ENCODE measurements at regions not wholly inside any gene's neighbourhood (a gene's known extent, or its start where the extent isn't known, plus 50 kb on each side); places are given as distances from the start of the nearest gene placed in this dataset.

DNA sequence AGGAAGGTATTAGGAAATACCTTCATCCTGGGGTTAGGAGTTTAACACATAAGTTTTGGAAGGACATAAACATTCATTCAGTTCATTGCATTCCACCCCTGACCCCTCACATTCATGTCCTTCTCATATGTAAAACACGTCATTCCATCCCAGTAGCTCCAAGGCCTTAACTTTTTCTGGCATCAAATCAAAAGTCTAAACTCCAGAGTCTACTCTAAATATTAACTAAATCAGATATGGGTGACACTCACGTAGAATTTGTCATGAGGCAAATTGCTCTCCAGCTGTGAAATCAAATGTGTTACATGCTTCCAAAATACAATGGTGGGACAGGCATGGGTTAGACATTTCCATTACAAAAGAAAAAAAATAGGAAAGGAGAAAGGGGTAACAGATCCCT lies 298.2 kb upstream of the LRRC7 start:
- Mint-ChIP-seq H3K4me3 (no peak overlapping the region), H3K9me3 (ENCODE audit: insufficient read depth) (no peaks in the 10 kb centered on the region), H3K4me1 (ENCODE audit: low read depth) (no peaks in the 10 kb centered on the region), H3K27me3 (ENCODE audit: low read depth) (no peaks in the 10 kb centered on the region), H3K27ac (no peak overlapping the region), H3K36me3 (ENCODE audit: low read depth) (no peaks in the 10 kb centered on the region)
- no peak for DNase-seq
- no peak for ATAC-seq
- POLR2A ChIA-PET = no interaction called here
- CTCF ChIA-PET = no interaction called here

DNA sequence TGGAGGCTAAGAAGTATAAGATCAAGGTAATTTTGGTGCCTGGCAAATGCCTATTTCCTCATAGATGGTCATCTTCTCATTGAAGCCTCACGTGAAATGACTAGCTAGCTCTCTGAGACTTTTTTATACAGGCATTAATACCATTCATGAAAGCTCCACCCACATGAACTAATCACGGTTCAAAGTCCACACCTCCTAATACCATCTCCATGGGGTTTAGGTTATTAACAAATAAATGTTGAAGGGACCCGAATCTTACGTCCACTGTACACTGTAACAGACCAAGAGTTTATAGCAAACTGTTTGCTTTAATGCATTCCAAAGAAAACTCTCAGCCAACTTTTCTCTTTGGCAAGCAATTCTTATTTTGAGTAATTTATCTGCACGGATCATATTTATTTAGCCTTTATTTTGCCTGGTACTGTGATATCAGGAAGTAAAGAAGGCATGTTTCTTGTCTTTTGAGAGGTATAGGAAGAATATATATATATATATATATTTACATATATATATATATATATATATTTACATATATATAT lies 296.1 kb upstream of the LRRC7 start:
- CTCF ChIA-PET = no interaction called here
- H3K4me3 Mint-ChIP-seq = no peak overlapping the region
- ATAC-seq = no peak

DNA sequence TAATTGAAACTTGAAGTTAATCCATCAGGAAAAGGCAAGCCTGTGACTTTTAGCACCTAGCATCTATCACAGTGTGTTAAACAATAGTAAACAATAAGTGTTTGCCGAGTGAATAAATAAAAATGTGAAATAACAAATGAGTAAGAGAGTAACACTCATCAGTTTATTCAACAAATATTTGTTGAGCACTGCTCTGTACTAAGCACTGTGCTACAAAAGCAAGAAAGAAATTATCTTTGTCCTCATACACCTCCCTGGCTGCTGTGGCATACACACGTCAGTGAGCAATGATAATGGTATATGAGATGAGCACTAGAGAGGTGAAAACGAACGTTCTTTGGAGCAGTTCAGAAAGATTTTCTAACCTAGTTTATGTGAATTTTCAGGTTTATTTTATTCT lies 295.0 kb upstream of the LRRC7 start:
- CTCF ChIA-PET = no interaction called here
- POLR2A ChIA-PET = no interaction called here
- Mint-ChIP-seq H3K27me3 (ENCODE audit: low read depth) (no peaks in the 10 kb centered on the region), H3K27ac (no peak overlapping the region), H3K36me3 (ENCODE audit: low read depth) (no peaks in the 10 kb centered on the region), H3K4me3 (no peak overlapping the region), H3K4me1 (ENCODE audit: low read depth) (no peaks in the 10 kb centered on the region), H3K9me3 (ENCODE audit: insufficient read depth) (no peaks in the 10 kb centered on the region)
- DNase-seq (no peak), ATAC-seq (no peak)

More for the DNA sequence above, 296.1 kb upstream of the LRRC7 start:
- Mint-ChIP-seq H3K4me1 (ENCODE audit: low read depth) (no peaks in the 10 kb centered on the region), H3K9me3 (ENCODE audit: insufficient read depth) (no peaks in the 10 kb centered on the region), H3K27ac (no peak overlapping the region), H3K36me3 (ENCODE audit: low read depth) (no peaks in the 10 kb centered on the region), H3K27me3 (ENCODE audit: low read depth) (no peaks in the 10 kb centered on the region)
- POLR2A ChIA-PET = no interaction called here
- no peak for DNase-seq

DNA sequence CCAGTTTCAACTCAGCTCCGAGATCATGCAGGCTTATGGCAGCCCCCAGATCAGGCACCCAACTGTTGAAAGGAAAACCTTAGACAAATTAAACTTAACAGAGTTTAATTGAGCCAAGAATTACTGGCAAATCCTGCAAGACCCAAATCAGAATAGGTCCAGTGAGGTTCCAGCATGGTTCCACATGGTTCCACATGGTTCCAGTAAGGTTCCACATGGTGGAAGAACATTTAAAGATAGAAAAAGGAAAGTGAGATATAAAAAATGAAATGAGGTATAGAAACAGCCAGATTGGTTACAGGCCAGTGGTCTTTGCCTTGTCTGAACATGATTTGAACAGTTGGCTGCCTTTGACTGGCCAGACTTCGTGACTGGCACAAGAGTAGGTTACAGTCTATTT lies 288.8 kb upstream of the LRRC7 start:
- POLR2A ChIA-PET = no interaction called here
- DNase-seq (no peak), ATAC-seq (no peak)
- H3K9me3 Mint-ChIP-seq (ENCODE audit: insufficient read depth) = no peaks in the 10 kb centered on the region
- no peaks in the 10 kb centered on the region for H3K36me3 Mint-ChIP-seq (ENCODE audit: low read depth)
- H3K27ac Mint-ChIP-seq = no peak overlapping the region
- H3K27me3 Mint-ChIP-seq (ENCODE audit: low read depth) = no peaks in the 10 kb centered on the region
- no peaks in the 10 kb centered on the region for H3K4me1 Mint-ChIP-seq (ENCODE audit: low read depth)
- no peak overlapping the region for H3K4me3 Mint-ChIP-seq
- CTCF ChIA-PET = no interaction called here

DNA sequence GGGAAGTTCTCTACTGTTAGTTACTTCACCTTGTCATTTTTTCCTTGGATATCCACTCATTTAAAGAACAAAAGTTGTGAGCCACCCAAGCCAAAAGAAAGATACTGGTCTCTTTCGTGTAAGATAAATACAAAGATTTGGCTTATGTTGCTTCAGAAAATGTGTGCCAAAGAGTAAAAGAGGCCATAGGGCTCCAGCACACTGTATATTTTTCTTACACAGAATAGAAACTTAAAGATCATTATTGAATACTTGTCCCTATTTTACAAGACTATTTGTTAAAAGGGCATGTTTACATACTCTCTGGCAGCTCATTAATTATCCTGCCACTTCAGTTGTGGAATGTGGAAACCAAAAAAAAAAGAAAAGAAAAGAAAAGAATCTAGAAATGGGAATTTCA lies 284.2 kb upstream of the LRRC7 start:
- POLR2A ChIA-PET = no interaction called here
- H3K9me3 Mint-ChIP-seq (ENCODE audit: insufficient read depth) = no peaks in the 10 kb centered on the region
- DNase-seq (no peak), ATAC-seq (no peak)
- no peak overlapping the region for H3K4me3 Mint-ChIP-seq
- no peaks in the 10 kb centered on the region for H3K27me3 Mint-ChIP-seq (ENCODE audit: low read depth)
- H3K4me1 Mint-ChIP-seq (ENCODE audit: low read depth) = no peaks in the 10 kb centered on the region
- no peak overlapping the region for H3K27ac Mint-ChIP-seq
- no peaks in the 10 kb centered on the region for H3K36me3 Mint-ChIP-seq (ENCODE audit: low read depth)
- CTCF ChIA-PET = no interaction called here

- DNase-seq (no peak), ATAC-seq (no peak)
- POLR2A ChIA-PET = no interaction called here
- Mint-ChIP-seq H3K9me3 (ENCODE audit: insufficient read depth) (no peaks in the 10 kb centered on the region), H3K4me3 (no peak overlapping the region), H3K4me1 (ENCODE audit: low read depth) (no peaks in the 10 kb centered on the region), H3K27ac (no peak overlapping the region), H3K36me3 (ENCODE audit: low read depth) (no peaks in the 10 kb centered on the region), H3K27me3 (ENCODE audit: low read depth) (no peaks in the 10 kb centered on the region)
- CTCF ChIA-PET = no interaction called here
Measured at GRCh38 chr1:69284508-69284907, 283.2 kb upstream of the LRRC7 start.

GRCh38 chr1:69288416-69288815 lies 279.3 kb upstream of the LRRC7 start:
- Mint-ChIP-seq H3K27ac (no peak overlapping the region), H3K9me3 (ENCODE audit: insufficient read depth) (no peaks in the 10 kb centered on the region), H3K4me3 (no peak overlapping the region), H3K27me3 (ENCODE audit: low read depth) (no peaks in the 10 kb centered on the region), H3K36me3 (ENCODE audit: low read depth) (no peaks in the 10 kb centered on the region), H3K4me1 (ENCODE audit: low read depth) (no peaks in the 10 kb centered on the region)
- ATAC-seq = no peak
- POLR2A ChIA-PET = no interaction called here
- DNase-seq = no peak
- CTCF ChIA-PET = no interaction called here

GRCh38 chr1:69290291-69290690 lies 277.4 kb upstream of the LRRC7 start:
- Mint-ChIP-seq H3K27me3 (ENCODE audit: low read depth) (no peaks in the 10 kb centered on the region), H3K4me1 (ENCODE audit: low read depth) (no peaks in the 10 kb centered on the region), H3K36me3 (ENCODE audit: low read depth) (no peaks in the 10 kb centered on the region), H3K9me3 (ENCODE audit: insufficient read depth) (no peaks in the 10 kb centered on the region), H3K27ac (no peak overlapping the region), H3K4me3 (no peak overlapping the region)
- POLR2A ChIA-PET = no interaction called here
- no peak for ATAC-seq
- DNase-seq = no peak
- CTCF ChIA-PET = no interaction called here

DNA sequence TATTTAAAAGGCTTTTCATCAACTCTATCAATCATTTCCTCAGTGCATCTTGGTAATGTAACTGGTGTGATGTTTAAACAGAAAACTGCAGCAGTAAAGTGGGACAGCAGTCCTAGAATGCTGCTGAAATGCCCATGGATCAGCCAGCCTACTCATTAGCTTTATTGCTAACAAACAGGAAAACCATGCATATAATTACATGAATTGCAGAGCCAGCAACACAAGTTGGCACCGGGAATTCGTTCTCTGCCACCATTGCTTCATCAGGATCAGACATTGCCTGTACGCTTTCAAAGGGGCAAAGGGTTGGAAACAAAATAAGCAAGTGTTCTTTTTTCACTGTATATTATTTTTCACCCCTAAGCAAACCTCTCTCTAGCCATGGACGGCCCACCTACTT lies 276.2 kb upstream of the LRRC7 start:
- ChIA-PET POLR2A (no interaction called here), CTCF (no interaction called here)
- Mint-ChIP-seq H3K9me3 (ENCODE audit: insufficient read depth) (no peaks in the 10 kb centered on the region), H3K36me3 (ENCODE audit: low read depth) (no peaks in the 10 kb centered on the region), H3K4me3 (no peak overlapping the region), H3K27me3 (ENCODE audit: low read depth) (no peaks in the 10 kb centered on the region), H3K4me1 (ENCODE audit: low read depth) (no peaks in the 10 kb centered on the region), H3K27ac (no peak overlapping the region)
- DNase-seq (no peak), ATAC-seq (no peak)

DNA sequence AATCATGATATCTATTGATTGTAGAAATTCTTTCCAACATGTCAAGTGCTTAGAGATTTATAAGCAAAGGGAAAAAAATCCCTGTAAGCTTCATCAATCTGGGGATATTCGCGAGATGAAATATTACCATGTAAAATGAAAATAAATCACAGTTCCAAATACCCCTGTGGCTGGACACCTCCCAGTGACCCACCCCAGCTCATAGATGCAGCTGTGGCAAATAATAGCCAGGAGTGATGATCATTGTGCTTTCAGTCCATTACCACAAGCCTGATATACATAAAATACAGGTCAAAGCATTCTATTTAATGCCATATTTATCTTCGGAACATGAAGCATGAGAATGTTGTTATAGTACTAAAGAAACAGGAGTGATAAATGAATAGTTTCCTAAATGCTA lies 274.9 kb upstream of the LRRC7 start:
- Mint-ChIP-seq H3K4me1 (ENCODE audit: low read depth) (no peaks in the 10 kb centered on the region), H3K4me3 (no peak overlapping the region), H3K27me3 (ENCODE audit: low read depth) (no peaks in the 10 kb centered on the region), H3K36me3 (ENCODE audit: low read depth) (no peaks in the 10 kb centered on the region), H3K27ac (no peak overlapping the region), H3K9me3 (ENCODE audit: insufficient read depth) (no peaks in the 10 kb centered on the region)
- POLR2A ChIA-PET = no interaction called here
- CTCF ChIA-PET = no interaction called here
- ATAC-seq = no peak
- no peak for DNase-seq

DNA sequence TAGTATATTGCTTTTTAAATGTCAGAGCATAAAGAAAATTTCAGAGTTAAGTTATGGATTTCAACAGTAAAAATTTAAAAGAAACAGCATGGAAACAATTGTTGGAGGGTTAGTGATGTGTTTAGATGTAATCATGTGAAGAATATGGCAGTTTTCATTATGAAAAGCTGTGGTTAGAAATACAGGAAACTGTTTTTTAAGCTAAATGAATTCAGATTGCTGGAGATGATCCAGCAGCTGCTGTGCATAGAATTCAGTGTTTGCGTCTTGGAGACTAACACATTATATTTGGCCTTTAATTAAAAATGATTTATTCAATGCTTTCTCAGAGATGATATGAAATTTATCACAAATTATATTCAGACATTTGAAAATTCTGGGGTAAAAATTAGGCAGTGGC lies 273.6 kb upstream of the LRRC7 start:
- Mint-ChIP-seq H3K27ac (no peak overlapping the region), H3K4me1 (ENCODE audit: low read depth) (no peaks in the 10 kb centered on the region), H3K9me3 (ENCODE audit: insufficient read depth) (no peaks in the 10 kb centered on the region), H3K4me3 (no peak overlapping the region), H3K27me3 (ENCODE audit: low read depth) (no peaks in the 10 kb centered on the region), H3K36me3 (ENCODE audit: low read depth) (no peaks in the 10 kb centered on the region)
- CTCF ChIA-PET = no interaction called here
- DNase-seq (no peak), ATAC-seq (no peak)
- POLR2A ChIA-PET = no interaction called here

- CTCF ChIA-PET = no interaction called here
- Mint-ChIP-seq H3K9me3 (ENCODE audit: insufficient read depth) (no peaks in the 10 kb centered on the region), H3K4me3 (no peak overlapping the region), H3K27me3 (ENCODE audit: low read depth) (no peaks in the 10 kb centered on the region), H3K4me1 (ENCODE audit: low read depth) (no peaks in the 10 kb centered on the region), H3K27ac (no peak overlapping the region), H3K36me3 (ENCODE audit: low read depth) (no peaks in the 10 kb centered on the region)
- ATAC-seq (no peak), DNase-seq (no peak)
- POLR2A ChIA-PET = no interaction called here
Measured at GRCh38 chr1:69295265-69295664, 272.5 kb upstream of the LRRC7 start.

- Mint-ChIP-seq H3K27ac (no peak overlapping the region), H3K36me3 (ENCODE audit: low read depth) (no peaks in the 10 kb centered on the region), H3K4me3 (no peak overlapping the region), H3K4me1 (ENCODE audit: low read depth) (no peaks in the 10 kb centered on the region), H3K27me3 (ENCODE audit: low read depth) (no peaks in the 10 kb centered on the region), H3K9me3 (ENCODE audit: insufficient read depth) (no peaks in the 10 kb centered on the region)
- DNase-seq (no peak), ATAC-seq (no peak)
- ChIA-PET CTCF (no interaction called here), POLR2A (no interaction called here)
Measured at GRCh38 chr1:69305621-69306020, 262.1 kb upstream of the LRRC7 start.
